Ovary (tissue), 3 donors: ENCODE measurements at regions not wholly inside any gene's neighbourhood (a gene's known extent, or its start where the extent isn't known, plus 50 kb on each side); places are given as distances from the start of the nearest gene placed in this dataset.

Source experiments
- CTCF ChIP-seq, 3 donors: fragments of 450-650 bp in 2 of 3; fragments of 200-600 bp in 1 of 3; IDR thresholded peaks; one replicate each; pipeline versions ENCODE4 v1.5.1 to v1.8.0; 2016 to 2022; ENCODE audit warnings: antibody characterized with exemption in 3 of 3, mild to moderate bottlenecking in 1 of 3
- EP300 ChIP-seq: sonication (generic); formaldehyde crosslinking; IDR thresholded peaks from one replicate; pipeline ENCODE4 v1.6.1; 2017; ENCODE audit warnings: antibody characterized with exemption
- donor health status: DM: no; HTN: no; CAD: no.

GRCh38 chr6:167722634-167723309 lies 103.9 kb upstream of the AFDN start:
- TF ChIP-seq EP300 (no peak), CTCF (IDR thresholded peaks at IDR 0.05) (no peak)
